HG03439 (cell line): ENCODE measurements at regions not wholly inside any gene's neighbourhood (a gene's known extent, or its start where the extent isn't known, plus 50 kb on each side); places are given as distances from the start of the nearest gene placed in this dataset.
"Not testable (repeated sequence)": the region's sequence is repeated elsewhere in the genome, so short reads cannot be mapped to it uniquely, and the experiment has no call there.

Source experiments
- ATAC-seq: cut with Tn5 transposase; IDR thresholded peaks from one replicate; pipeline ENCODE4 v1.9.1; 2021; ENCODE audit warnings: mild to moderate bottlenecking, moderate library complexity; ENCODE audit not compliant: unreplicated experiment

GRCh38 chr9:90979639-90980038 is 178.0 kb downstream of the SYK start:
- ATAC-seq: no peak

DNA sequence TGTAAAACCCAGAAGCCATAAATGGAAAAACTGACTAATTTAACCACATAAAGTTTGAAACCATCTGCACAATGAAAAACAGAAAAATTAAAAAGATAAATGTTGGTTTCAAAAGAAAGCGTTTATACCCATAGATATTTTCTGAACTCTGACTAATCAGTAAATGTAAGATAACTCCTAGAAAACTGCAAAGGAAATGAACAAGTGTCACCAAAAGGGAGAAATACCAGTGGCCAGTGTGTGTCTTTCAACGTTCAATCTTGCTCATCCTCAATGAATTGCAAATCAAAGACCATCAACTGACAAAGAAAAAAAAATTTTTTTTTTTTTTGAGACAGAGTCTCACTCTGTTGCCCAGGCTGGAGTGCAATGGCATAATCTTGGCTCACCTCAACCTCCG is 180.1 kb downstream of the SYK start:
- ATAC-seq: no peak

- no peak for ATAC-seq
These were observed 181.8 kb downstream of the SYK start for GRCh38 chr9:90983394-90983793.

DNA sequence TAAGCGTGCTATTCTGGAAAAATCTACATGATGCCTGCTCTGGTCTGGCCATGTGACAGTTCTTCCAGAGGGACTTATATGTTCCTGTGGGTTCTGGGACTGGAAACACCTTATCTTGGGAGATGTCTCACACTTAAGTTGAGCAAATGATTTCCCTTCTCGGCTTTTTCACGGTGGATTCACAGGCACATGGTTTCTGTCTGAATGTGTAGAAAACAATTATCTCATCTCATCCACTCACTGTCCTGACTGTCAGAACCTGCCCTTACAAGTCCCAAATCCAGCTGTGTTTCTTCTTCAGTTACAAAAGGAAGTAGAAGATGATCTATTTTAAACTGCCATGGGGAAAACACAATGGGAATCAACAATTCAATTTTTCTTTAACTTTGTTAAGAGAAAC is 184.0 kb downstream of the SYK start:
- ATAC-seq: no peak

GRCh38 chr9:90986161-90986560 is 184.5 kb downstream of the SYK start:
- no peak for ATAC-seq

DNA sequence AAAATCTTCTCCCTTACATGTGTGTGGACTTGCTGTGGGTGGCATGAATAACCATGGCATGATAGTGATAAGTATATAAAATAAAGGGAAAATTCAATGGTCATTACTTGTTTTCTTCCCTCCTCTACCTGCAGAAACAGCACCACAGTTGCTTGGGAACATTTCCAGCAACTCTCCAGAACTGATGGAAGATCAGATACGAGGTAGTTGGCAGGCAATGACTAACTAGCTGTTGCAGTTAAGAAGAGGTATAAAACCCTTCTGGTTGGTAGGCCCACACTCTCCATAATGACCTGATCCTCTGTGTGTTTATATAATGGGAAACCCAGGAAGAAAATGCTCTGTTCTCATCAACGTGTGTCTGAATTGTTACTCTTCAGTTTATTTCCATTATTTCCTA is 185.9 kb downstream of the SYK start:
- ATAC-seq: no peak

DNA sequence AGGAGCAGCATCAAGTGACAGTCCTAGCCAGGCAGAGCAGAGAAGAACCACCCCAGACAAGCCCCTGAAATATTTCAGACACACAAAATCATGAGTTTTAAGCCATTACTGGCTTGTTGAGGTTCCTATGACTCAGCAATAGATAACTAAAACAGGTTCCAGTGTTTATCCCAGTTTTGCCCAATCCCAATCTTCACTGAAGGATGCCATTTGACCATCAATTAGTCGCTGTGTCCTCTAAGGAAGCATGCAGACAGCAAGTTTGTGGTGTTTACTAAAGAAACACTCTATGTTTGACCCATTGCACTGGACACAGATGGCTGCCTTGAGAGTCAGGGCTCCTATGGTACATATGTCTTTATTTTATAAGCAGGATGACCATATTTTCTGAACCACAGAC is 186.7 kb downstream of the SYK start:
- no peak for ATAC-seq

GRCh38 chr9:90991953-90992352 is 190.3 kb downstream of the SYK start:
- ATAC-seq: no peak

DNA sequence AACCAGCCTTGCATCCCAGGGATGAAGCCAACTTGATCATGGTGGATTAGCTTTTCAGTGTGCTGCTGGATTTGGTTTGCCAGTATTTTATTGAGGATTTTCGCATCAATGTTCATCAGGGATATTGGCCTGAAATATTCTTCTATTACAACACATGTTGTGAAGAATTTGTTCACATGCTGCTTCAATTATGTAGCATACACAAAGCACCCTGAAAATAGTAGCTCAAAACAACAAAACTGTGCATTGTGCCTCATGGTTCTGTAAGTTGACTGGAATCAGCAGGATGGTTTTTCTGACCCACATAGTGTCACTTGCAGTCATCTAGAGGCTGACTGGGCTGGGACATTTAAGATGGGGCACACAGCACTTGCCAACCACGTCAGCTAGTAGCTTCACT is 193.9 kb downstream of the SYK start:
- no peak for ATAC-seq

DNA sequence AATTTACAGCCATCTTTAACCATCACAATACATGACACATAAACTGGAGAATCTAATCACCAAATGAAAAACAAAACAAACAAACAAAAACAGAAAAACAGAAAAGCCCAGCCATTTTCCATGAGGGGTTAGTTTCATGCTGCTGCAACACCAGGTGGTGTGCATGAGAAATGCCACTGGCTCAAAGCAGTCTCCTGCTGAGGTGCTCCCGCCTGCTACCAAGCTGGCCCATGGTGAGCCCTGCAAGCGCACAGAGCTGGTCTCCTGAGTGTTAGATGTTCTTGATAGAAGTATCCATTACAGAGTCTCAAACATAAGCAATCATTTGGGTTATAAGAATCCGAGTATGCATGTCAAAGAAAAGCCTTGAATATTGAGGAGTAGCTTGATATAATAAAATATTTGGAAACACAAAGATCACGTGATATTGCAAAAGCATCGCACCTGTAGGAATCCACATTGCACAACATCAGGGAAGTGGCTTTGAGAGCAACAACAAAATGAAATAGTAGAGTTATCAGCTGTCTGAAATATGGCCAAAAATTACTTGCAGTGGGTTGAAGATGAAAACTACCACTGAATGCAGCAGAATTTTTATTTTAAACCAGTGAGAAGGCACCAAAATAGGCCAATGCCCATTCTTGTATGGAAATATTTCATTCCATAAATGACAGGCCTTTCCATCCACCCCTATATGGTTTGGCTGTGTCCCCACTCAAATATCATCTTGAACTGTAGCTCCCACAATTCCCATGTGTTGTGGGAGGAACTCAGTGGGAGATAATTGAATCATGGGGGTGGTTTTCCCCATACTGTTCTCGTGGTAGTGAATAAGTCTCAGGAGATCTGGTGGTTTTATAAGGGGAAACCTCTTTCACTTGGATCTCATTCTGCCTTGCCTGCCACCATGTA is 194.8 kb downstream of the SYK start:
- ATAC-seq: no peak

GRCh38 chr9:90998573-90998972 is 197.0 kb downstream of the SYK start:
- ATAC-seq: no peak

DNA sequence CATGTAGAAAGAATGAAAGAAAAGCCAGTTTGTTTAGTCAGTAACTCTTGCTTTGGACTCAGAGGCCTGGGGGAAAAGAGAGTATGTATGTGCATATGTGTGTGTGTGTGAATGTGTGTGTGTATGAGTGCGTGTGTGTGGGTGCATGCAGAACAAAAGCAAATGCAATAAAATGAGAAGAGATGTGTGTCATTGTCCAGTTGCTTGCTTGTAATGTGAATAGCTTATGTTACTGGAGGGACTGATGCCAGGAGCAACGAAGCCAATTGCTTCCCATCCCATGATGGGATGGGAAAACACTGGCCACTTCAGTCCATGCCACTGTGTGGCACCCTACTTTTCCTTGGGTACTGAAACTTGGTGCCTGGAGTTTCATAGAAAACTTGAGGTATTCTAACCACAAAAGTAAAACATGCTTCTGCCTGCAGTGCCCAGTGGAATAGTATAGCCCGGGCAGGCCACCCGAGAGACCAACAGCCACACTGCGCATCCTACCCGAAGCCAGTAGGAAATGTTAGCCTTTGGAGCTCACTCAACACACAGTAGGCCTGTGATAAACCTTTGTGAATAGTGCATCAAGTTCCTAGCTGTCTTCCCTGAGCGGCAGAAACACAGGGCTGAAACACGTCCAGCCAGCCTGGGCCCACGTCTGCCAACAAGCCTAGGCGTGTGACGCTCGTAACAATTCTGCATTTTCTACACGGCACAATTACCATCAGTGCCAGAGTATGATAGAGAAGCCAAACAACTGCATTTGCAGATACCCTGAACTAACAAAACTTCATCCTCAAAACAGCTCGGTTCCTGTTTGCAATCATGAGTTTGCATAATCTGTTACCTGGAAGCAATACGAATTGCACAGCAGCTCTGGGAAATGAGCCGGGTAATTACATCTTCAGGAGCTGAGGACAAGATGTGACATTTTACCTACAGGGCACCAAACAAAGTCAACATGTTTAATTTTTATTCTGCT is 198.1 kb downstream of the SYK start:
- ATAC-seq: no peak

DNA sequence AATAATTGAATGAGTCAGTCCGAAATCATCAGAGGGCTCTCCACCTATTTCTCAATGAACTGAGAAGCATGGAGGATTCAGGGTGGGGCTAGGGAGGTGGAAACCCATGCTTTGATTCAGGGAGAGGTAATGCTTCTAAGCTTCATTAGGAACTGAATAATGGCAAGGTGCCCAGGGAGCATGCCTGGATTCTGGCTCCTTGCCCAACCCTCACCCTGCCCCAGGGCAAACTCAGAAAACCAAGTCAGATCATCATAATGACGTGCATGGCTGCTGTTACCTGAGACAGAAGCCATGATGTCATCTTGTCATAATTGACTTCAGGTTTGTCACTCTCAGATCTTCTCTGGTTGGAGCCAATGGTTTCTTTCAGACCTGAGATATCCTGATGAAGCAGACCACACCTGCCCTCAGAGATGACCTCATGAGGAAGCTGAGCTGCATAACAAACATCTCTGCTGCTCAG is 199.6 kb downstream of the SYK start:
- no peak for ATAC-seq

DNA sequence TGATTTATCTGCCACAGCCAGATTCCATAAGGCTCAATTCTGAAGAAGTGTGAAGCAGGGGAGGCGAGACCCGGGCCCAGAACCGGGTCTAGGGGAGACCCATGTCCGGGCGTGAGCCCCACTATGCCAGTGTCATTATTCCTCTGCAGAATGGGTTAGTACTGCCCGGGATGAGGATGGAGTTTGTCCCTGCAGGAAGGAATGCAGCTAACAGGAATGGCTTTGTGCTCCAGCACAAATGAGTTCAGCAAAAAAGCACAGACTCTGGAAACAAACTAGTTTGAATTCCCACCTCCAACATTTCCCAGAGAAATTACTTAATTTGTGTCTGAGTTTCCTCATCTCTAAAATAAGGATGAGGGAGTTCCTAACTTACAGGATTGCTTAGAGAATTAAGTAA is 202.9 kb downstream of the SYK start:
- no peak for ATAC-seq

DNA sequence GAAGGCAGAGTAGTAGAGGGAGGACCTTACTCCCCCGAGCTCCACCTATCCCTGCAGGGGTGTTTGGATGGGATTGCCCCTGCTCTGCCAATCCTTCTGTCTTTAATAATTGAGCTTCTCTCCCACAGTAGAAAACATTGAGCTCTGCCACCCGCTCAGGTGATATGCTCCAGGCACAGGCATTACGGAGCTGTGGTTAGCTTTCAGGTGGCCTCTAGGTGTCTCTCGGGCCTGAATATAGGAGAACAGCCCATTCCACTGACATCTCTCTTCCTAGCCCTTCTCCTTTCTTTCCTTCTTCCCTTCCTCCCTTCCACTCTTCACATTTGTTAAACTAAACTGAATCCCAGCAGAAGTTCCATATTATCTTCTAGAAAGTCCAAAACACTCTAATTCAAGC is 203.4 kb downstream of the SYK start:
- ATAC-seq: no peak

GRCh38 chr9:91006046-91006445 is 204.4 kb downstream of the SYK start:
- no peak for ATAC-seq

GRCh38 chr9:91008568-91008967 is 206.9 kb downstream of the SYK start:
- ATAC-seq: no peak

- no peak for ATAC-seq
These were observed 210.3 kb downstream of the SYK start for GRCh38 chr9:91011891-91012290.

DNA sequence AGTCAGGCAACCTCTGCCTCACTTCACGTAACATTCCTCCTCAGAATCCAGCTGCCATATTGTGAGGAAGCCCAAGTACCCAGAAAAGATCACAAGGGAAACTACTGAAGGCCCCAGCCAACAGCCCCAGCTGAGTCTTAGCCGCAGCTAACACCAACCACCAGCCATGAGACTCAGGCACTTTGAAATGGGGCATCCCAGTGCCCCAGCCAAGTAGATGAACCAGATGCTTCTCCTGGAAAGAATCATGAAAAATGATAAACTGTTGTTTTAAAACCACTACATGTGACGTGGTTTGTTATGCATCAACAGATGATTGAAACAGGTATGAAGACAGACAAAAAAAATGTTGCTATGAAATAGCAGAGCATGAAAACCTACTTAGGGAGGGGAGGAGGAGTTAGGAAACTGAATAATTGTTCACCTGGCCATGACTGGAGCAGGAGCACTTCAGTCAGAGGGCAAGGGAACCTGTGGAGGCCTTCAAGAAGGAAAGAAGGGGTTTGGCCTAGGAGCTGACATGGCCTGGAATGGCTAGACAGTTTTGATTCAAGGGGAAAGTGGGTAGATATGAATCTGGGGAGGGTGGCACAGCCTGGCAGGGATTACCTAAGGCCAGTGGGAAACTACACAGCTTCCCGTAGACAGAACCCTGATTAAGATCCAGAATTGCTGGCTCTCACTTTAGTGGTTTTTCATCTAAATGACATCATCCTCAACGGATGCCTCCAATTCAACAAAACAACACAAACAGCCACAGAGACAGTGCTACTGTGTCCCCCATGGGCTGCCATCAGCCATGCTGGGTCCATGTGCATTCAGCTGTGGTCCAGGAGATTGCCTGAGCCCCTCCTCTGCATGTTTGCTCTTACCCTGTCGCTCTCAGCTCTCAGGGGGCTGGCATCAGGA is 211.6 kb downstream of the SYK start:
- ATAC-seq: no peak

GRCh38 chr9:91017245-91017644 is 215.6 kb downstream of the SYK start:
- ATAC-seq: no peak

- not testable (repeated sequence) for ATAC-seq
These were observed 218.3 kb downstream of the SYK start for GRCh38 chr9:91019871-91020270.
